IMR-90 (cell line): ENCODE measurements at regions not wholly inside any gene's neighbourhood (a gene's known extent, or its start where the extent isn't known, plus 50 kb on each side); places are given as distances from the start of the nearest gene placed in this dataset.

Experiments used
- ATAC-seq: fragments of 200-7000 bp; cut with Tn5 transposase; 2 replicates; pipeline ENCODE4 v1.9.1; 2020; ENCODE audit warnings: low read depth, mild to moderate bottlenecking, moderate library complexity
- BruUV-seq: library from RNA; stranded (reverse); fragments of 400-500 nt; replicated peaks from 2 replicates; lab custom pipeline; 2021; lab: Mats Ljungman, UMichigan
- CTCF ChIA-PET: fragments of 300-600 bp; formaldehyde crosslinking; extraction: SDS; loops from one replicate; lab custom pipeline; 2021; ENCODE audit warnings: antibody characterized with exemption; lab: Yijun Ruan, JAX
- POLR2A ChIA-PET: fragments of 300-600 bp; sonication (Branson Sonifier 250); formaldehyde crosslinking; loops from one replicate; lab custom pipeline; 2022; ENCODE audit warnings: antibody characterized with exemption; ENCODE audit not compliant: unreplicated experiment; lab: Charles Lee
- DNase-seq: peaks from one replicate; pipeline ENCODE4 v3.0.0; 2013
- H2AFZ ChIP-seq: replicated peaks from 2 replicates; pipeline ENCODE3; 2013; ENCODE audit warnings: low read length, mild to moderate bottlenecking; ENCODE audit not compliant: poor library complexity
- H2AK5ac ChIP-seq: 2 replicates; pipeline ENCODE4 v1.6.1; 2013; ENCODE audit warnings: low read depth, low read length, inconsistent platforms
- H2AK9ac ChIP-seq: replicated peaks from 2 replicates; pipeline ENCODE3; 2013; ENCODE audit warnings: mild to moderate bottlenecking, low read depth, low read length, moderate library complexity; ENCODE audit not compliant: poor library complexity
- H2BK120ac ChIP-seq: 2 replicates; pipeline ENCODE4 v1.6.1; 2013; ENCODE audit warnings: low read depth, low read length, inconsistent platforms
- H2BK15ac ChIP-seq: 3 replicates; pipeline ENCODE4 v1.6.1; 2013; ENCODE audit warnings: low read depth, low read length, inconsistent platforms
- H2BK20ac ChIP-seq: 2 replicates; pipeline ENCODE4 v1.6.1; 2013; ENCODE audit warnings: low read depth, mild to moderate bottlenecking, inconsistent platforms, low read length, moderate library complexity
- H2BK5ac ChIP-seq: 2 replicates; pipeline ENCODE4 v1.6.1; 2013; ENCODE audit warnings: mild to moderate bottlenecking, low read depth, low read length, inconsistent platforms; ENCODE audit not compliant: poor library complexity, severe bottlenecking
- H3K14ac ChIP-seq: replicated peaks from 2 replicates; pipeline ENCODE4 v1.6.1; 2013; ENCODE audit warnings: low read depth, low read length, inconsistent platforms
- H3K18ac ChIP-seq: 2 replicates; pipeline ENCODE4 v1.6.1; 2013; ENCODE audit warnings: low read depth, low read length, control low read depth
- H3K23ac ChIP-seq: 2 replicates; pipeline ENCODE4 v1.6.1; 2013; ENCODE audit warnings: low read depth, low read length, inconsistent platforms
- H3K27ac ChIP-seq: 2 replicates; pipeline ENCODE4 v1.5.1; 2013; ENCODE audit warnings: mild to moderate bottlenecking, control low read depth, low read length; ENCODE audit not compliant: insufficient read depth
- H3K27me3 ChIP-seq: 2 replicates; pipeline ENCODE4 v1.6.1; 2013; ENCODE audit warnings: low read length; ENCODE audit not compliant: control insufficient read depth, insufficient read depth
- H3K36me3 ChIP-seq: 2 replicates; pipeline ENCODE4 v1.6.1; 2013; ENCODE audit warnings: low read length, mixed read lengths; ENCODE audit not compliant: control insufficient read depth, insufficient read depth
- H3K4ac ChIP-seq: 2 replicates; pipeline ENCODE4 v1.6.1; 2013; ENCODE audit warnings: low read depth, low read length, inconsistent platforms
- H3K4me1 ChIP-seq: 2 replicates; pipeline ENCODE4 v1.6.1; 2013; ENCODE audit warnings: low read length, mixed read lengths; ENCODE audit not compliant: control insufficient read depth, insufficient read depth
- H3K4me2 ChIP-seq: 2 replicates; pipeline ENCODE4 v1.6.1; 2013; ENCODE audit warnings: low read depth, mild to moderate bottlenecking, control low read depth, low read length, moderate library complexity
- H3K4me3 ChIP-seq: 2 replicates; pipeline ENCODE4 v1.5.1; 2013; ENCODE audit warnings: low read depth, mild to moderate bottlenecking, control low read depth, low read length, moderate library complexity; ENCODE audit not compliant: insufficient read depth
- H3K56ac ChIP-seq: 2 replicates; pipeline ENCODE4 v1.6.1; 2013; ENCODE audit warnings: low read length, inconsistent platforms; ENCODE audit not compliant: insufficient read depth; ENCODE audit errors: extremely low read depth
- H3K79me1 ChIP-seq, 2 experiments: 2 replicates each; pipeline ENCODE4 v1.6.1; 2013; ENCODE audit warnings: low read length in 2 of 2, inconsistent platforms in 1 of 2, low read depth in 1 of 2
- H3K9ac ChIP-seq: 2 replicates; pipeline ENCODE4 v1.6.1; 2013; ENCODE audit warnings: low read depth, low read length, control low read depth
- H3K9me1 ChIP-seq: 2 replicates; pipeline ENCODE4 v1.6.1; 2013; ENCODE audit warnings: low read length, inconsistent platforms; ENCODE audit not compliant: insufficient read depth
- H3K9me3 ChIP-seq: 2 replicates; pipeline ENCODE4 v1.6.1; 2013; ENCODE audit warnings: low read length; ENCODE audit not compliant: control insufficient read depth, insufficient read depth
- H4K20me1 ChIP-seq: 2 replicates; pipeline ENCODE4 v1.6.1; 2013; ENCODE audit warnings: low read length, inconsistent platforms; ENCODE audit not compliant: insufficient read depth
- H4K5ac ChIP-seq: 2 replicates; pipeline ENCODE4 v1.6.1; 2013; ENCODE audit warnings: mild to moderate bottlenecking, low read depth, low read length, control low read depth
- H4K8ac ChIP-seq, 2 experiments: 2 replicates each; pipeline ENCODE4 v1.6.1; 2013; ENCODE audit warnings: low read depth in 2 of 2, low read length in 2 of 2, control low read depth in 1 of 2, inconsistent platforms in 1 of 2
- H4K91ac ChIP-seq: 2 replicates; pipeline ENCODE4 v1.6.1; 2013; ENCODE audit warnings: low read depth, low read length, inconsistent platforms; ENCODE audit not compliant: insufficient read depth
- CHD1 ChIP-seq: IDR thresholded peaks from 2 replicates; pipeline ENCODE4 v1.6.1; 2012; ENCODE audit warnings: low read depth, low read length, improper control_type of control experiment
- MAFK ChIP-seq: IDR thresholded peaks from 2 replicates; pipeline ENCODE4 v1.6.1; 2012; ENCODE audit warnings: low read depth, low read length, improper control_type of control experiment
- POLR2A ChIP-seq: IDR thresholded peaks from 2 replicates; pipeline ENCODE4 v1.6.1; 2012; ENCODE audit warnings: mild to moderate bottlenecking, low read depth, low read length
- USF2 ChIP-seq: fragments of 150-350 bp; IDR thresholded peaks from 2 replicates; pipeline ENCODE4 v1.6.1; 2017; ENCODE audit warnings: mild to moderate bottlenecking, antibody characterized with exemption, low read length, low read depth
- WGBS, 2 experiments: methylation state at CpG; one replicate each; pipeline versions ENCODE4 v1.1.5 to v1.1.7; 2013; ENCODE audit warnings: missing lambda C conversion rate in 2 of 2; ENCODE audit not compliant: insufficient read length in 1 of 2; ENCODE audit errors: extremely low coverage in 2 of 2; 5-methylcytosine and 5-hydroxymethylcytosine counted together
- dilution Hi-C: fragments of 300-500 bp; cut with HindIII; formaldehyde crosslinking; loops from one replicate; pipeline ENCODE4 v1.14.3; 2018; ENCODE audit warnings: low sequenced_read_pairs; ENCODE audit not compliant: unreplicated experiment
- in situ Hi-C: fragments of 300-500 bp; cut with MboI; formaldehyde crosslinking; loops from 3 replicates; pipeline ENCODE4 v1.14.3; 2019; ENCODE audit warnings: low sequenced_read_pairs, inconsistent platforms, mixed read lengths
- intact Hi-C: fragments of 100-400 bp; cut with micrococcal nuclease; formaldehyde crosslinking; loops from 2 replicates; pipeline ENCODE4 v1.10.0; 2022

- Histone ChIP-seq H3K9me3 (peaks cover 17% of the 10 kb centered on the region), H3K36me3 (no peaks in the 10 kb centered on the region), H4K91ac (no peak overlapping the region), H3K56ac (no peak overlapping the region), H4K8ac (no peak overlapping the region), H2BK5ac (no peak overlapping the region), H3K27me3 (no peaks in the 10 kb centered on the region), H2AFZ (no peak overlapping the region), H2AK5ac (no peak overlapping the region), H3K79me1 (no peaks in the 10 kb centered on the region), H3K23ac (no peak overlapping the region), H3K4me1 (no peaks in the 10 kb centered on the region), H3K14ac (no peak overlapping the region), H4K20me1 (no peaks in the 10 kb centered on the region), H2BK15ac (no peak overlapping the region), H3K9ac (no peak overlapping the region), H2BK120ac (no peak overlapping the region), H4K5ac (no peak overlapping the region), H3K18ac (no peak overlapping the region), H2BK20ac (no peak overlapping the region), H3K27ac (no peak overlapping the region), H3K4ac (no peak overlapping the region), H3K4me3 (no peak overlapping the region), H3K9me1 (no peaks in the 10 kb centered on the region), H2AK9ac (no peak overlapping the region), H3K4me2 (no peak overlapping the region)
- dilution Hi-C loops (no loop called here), in situ Hi-C loops (no loop called here), intact Hi-C loops (no loop called here)
- no peak for ATAC-seq
- POLR2A ChIA-PET: no interaction called here
- no peak for DNase-seq
- no TSS peak for BruUV-seq
- TF ChIP-seq USF2 (no peak), POLR2A (no peak), MAFK (no peak), CHD1 (no peak)
- CTCF ChIA-PET: no interaction called here
- WGBS, 2 experiments: 61% methylated on average over 3 of the region's 6 CpGs; no CpG with 5 or more reads in 1 of the 2 experiments
Observed at GRCh38 chr22:34743110-34743751, 322.7 kb upstream of the ISX start.
